ENCODE measurements at regions not wholly inside any gene's neighbourhood (a gene's known extent, or its start where the extent isn't known, plus 50 kb on each side); places are given as distances from the start of the nearest gene placed in this dataset.

DNA sequence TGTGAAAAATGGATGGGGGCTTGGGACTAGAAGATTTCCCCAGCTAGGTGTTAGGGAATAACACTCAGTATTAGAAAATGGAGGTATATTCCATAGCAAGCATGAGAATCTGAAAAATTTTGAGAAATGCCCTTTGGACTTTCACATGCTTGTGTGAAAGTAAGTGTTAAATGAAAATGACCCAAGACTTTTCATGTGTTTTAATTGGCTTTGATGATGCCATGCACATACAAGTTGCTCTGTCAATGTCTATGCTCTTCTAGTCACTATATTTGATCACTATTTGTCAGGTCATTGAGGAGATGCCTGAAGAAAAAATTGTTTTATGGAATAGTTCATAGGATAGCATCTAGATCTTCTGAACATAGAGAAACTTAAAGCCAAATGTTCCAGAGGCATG, 147.6 kb downstream of the SH2D1A start:
- TF ChIP-seq GABPA (IDR thresholded peaks at IDR 0.05 in 1 of 2, conservative IDR thresholded peaks at IDR 0.05 in 1 of 2) (no peak), CTCF (IDR thresholded peaks at IDR 0.05; ENCODE audit: low read depth, low read length, missing input control) (no peak), REST (IDR thresholded peaks at IDR 0.05) (no peak), JUND (IDR thresholded peaks at IDR 0.05) (no peak)
